DMS153 treated with DMSO at 0.1 percent for 48 hours (cell line): ENCODE measurements at regions not wholly inside any gene's neighbourhood (a gene's known extent, or its start where the extent isn't known, plus 50 kb on each side); places are given as distances from the start of the nearest gene placed in this dataset.
A peak's percentile ranks its signal among the peaks of the same experiment; 100 is the strongest.
"Not testable (repeated sequence)": the region's sequence is repeated elsewhere in the genome, so short reads cannot be mapped to it uniquely, and the experiment has no call there.

ENCODE experiments used
- DNase-seq: peaks from one replicate; lab custom pipeline; 2025; ENCODE audit not compliant: unreplicated experiment; lab: John Stamatoyannopoulos, UW

DNA sequence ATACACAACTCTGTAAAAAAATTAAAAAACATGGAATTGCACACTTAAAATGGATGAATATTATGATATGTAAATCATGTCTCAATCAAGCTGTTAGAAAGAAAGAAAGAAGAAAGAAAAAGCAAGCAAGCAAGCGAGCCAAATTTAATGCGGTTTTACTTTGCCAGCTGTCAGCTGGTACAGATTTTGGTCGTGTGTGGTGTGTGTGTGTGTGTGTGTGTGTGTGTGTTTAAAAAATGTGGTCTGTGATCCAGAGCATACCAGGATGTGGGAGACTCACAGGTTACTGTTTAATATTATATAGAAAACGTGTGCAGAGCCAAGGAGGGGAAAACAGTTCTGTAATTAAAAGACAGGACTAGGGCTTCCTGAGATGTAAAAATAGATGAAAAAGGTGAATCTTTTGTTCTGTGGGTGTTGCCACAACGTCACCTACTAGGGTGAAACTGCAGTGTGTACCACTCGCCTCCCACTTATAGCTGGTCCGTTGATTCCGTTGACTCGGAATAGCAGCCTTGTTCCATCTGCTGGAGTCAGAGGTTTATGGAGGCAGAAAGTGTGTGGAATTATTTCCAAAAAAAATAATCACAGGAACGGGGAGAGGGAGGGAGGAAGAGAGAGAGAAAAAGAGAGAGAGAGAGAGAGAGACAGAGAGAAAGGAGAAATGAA lies 197.7 kb downstream of the BCAS1 start:
- no peak for DNase-seq

DNA sequence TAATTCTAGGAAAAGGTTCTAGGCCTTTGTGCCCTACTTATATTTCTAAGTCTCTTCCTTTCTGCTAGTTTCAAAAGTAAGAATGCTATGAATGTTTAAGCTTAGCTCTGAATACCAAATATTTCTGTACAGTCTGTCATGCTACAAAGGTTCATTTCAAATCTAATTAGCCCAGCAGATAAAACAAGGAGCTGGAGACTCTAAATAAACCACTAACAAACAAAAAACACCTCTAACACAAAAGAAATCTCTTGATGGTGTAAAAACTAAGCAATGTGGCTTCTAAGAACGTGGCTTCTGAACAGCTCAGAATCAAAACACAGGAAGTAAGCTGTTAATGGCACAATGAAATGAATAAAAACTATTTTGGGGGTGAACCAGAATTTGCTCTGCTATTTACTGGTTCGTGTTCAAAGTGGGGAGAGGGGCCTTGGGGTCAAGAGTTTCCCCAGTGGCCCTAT lies 198.3 kb downstream of the BCAS1 start:
- DNase-seq, result no peak

DNA sequence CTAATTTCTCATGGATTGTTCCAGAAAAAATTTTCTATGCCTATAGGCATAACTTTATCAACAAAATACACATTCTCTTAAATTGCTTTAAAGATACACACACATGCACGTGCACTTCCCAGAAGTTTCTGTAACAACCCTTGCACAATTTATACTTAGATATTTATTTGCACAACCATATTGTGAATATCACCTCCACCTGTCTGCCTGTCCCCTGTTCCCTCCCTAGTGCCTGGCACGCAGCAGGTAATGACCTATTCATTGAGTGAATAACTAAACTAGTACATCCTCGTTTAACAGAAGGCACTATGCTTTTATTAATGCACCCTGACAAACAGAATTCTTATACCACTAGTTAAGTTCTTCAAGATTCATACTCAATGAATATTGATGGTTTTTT lies 198.9 kb downstream of the BCAS1 start:
- DNase-seq, result no peak

DNA sequence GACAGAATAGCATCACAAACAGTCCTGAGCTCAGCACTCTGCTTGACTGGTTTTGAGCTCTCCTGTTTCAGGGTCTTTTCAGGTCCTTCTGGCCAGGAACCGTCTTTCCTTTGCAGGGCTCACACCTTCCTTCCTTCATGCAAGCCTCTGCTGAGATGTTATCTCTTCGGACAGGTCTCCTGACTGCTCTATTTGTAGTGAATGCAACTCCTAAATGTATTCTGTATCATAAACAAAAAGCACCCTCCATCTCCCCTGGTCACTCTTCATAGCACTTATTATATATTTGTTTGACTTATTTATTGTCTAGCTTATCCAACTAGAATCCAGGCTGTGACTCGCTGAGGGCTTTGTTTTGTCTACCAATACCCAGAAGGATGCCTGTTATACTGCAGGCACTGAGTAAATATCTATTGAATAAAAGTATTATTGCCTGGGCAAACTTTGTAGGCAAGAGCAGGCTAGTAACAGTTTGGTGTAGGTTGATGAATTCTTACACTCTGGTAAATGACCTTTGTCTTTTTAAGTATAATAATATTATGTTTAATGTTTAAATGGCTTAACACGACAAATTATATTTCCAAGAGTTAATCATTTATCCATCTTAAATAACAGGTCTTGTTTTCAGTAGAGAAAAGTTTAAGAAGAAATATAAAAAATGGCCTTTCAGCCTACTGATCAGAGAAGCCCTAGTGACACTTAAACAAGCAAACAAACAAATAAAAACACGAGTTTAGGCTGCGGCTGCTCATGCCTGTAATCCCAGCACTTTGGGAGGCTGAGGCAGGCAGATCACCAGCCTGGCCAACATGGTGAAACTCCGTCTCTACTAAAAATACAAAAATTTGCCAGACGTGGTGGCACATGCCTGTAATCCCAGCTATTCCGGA lies 199.7 kb downstream of the BCAS1 start:
- DNase-seq, result peak; percentile 71

DNA sequence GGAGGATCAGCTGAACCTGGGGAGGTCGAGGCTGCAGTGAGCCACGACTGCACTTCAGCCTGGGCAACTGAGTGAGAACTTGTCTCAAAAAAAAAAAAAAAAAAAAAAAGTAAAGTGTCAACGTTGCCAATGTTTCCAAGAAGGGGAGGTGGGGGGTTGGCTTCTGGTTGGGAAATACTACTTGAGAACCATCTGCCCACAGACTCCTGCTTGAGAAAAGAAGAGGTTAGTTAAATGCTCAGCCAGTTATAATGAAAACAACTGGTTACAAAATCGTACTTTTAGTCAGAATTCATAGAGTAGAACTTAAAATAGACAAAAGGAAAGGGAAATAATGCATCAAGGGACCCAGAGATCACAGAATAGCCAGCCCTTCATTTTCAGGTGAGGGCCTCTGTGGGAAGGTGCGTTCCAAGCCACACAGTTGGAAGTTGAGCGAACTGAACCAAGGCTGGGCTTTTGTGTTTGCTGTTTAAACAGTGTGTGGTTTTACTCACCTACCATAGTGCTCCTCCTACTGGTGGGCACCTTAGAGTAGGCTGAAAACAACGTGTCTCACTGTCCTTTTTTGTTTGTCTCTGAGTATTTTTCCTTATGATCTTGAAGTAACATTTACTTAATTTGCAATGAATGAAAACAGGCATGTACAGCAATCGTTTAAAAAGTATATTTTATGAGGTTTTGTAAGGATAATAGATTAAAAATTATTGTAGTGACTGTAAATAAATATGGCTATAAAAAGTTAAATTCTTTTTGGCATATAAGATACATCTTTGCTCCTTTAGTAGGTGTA lies 200.7 kb downstream of the BCAS1 start:
- DNase-seq, result peak; percentile 77

DNA sequence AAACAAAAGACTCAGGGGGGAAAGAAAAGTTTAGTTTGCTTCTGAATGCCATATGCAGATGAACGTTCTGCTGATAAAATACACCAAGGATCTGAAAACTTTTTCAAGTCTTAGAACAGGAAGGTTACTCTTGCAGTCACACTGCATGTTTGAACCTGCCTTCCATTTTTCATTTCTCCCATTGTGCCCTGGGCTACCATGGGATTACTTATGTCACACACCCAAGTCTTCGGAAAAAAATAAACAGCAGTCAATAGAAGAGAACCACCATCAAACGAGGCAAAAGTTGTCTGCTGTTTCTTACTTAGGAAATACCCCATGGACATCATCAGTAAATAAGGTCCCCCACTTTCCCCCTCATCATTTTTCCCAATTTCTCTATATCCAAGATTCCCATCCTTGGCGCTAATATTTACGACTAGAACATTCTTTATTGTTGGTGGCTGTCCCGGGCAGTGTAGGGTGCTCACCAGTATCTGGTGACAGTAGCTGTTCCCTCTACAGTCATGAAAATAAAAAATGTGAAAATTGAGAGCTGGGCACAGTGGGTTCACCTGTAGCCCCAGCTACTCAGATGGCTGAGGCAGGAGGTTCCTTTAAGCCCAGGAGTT lies 202.5 kb downstream of the BCAS1 start:
- no peak for DNase-seq

DNA sequence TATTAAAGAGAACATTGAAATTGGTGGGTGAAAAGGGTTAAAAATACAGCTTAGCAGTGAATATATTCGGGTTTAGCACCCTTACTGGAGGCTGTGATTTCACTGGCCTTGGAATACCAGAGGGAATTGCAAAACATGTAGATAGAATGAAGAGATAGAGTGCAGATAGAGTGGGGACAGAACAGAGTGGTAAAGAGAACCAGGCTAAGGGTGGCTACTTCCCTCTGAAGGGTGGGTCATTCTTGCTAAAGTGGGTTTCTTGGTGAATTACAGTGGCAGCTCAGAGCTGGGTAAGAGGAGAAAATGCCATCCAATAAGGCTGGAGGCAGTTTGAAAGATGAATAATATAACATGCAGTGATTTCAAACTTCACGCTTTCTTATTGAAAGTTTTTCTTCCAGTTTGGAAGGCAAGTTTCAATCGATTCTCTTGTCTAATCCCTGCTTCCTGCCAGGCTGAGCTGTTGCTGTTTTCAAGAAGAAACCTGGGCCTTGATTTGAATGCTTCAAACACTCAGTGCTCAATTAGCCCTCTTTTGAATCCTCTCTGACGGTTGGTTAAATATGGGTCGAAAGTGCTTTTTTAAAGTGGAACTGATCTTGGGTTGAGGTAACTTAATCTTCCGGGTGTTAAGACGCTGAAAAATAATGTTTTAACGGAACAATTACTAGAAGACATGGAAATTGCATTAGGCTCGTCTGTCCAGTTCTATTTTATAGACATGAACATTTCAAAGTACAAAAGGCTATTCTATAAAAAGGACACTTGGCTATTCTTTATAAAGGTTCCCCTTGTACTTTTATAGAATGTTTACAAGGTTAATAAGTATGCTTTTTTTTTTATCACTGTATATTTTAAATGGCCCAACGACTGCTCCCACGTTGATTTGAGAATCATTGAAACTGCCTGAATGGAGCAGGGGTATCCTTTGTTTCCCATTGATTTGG lies 203.3 kb downstream of the BCAS1 start:
- no peak for DNase-seq

DNA sequence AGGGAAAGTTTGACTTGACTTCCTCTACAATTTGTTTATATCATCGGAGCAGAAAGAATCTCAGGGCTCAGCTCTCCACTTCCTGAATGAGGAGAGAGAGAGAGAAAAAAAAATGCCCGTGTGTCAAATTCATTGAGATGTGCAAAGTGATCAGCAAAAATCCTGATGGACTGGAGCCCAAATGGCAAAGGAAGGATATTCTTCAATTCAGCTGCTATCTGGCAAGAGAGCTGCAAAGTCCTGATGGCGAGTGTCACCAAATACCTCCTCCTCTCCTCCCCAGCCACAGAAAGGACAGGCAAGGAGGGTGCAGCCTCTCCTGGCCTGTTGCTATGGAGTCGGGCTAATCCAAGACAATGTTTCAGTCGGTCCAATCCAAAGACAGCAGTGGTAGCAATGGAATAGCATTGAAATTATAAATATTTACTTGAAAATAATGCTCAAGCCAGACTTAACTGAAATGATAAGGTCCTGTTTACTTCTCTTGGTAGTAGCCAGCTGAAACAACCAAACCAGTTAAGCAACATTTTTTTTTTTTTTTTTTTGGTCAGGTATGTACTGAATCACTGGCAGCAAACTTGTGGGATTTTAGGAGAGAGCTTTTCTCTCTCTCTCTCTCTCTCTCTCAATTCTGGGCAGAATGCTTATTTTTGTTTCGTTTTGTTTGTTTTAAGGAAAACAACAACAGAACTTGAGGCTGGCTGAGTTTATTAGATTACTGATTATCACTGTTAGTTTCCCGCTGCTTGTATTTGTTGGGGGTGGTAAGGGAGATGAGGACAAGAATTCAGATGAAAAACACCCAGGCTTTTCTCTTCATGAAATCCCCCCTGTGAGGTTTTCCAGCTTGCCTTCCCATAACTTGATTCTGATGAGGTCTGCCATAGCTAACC lies 204.2 kb downstream of the BCAS1 start:
- peak; percentile 24 for DNase-seq

DNA sequence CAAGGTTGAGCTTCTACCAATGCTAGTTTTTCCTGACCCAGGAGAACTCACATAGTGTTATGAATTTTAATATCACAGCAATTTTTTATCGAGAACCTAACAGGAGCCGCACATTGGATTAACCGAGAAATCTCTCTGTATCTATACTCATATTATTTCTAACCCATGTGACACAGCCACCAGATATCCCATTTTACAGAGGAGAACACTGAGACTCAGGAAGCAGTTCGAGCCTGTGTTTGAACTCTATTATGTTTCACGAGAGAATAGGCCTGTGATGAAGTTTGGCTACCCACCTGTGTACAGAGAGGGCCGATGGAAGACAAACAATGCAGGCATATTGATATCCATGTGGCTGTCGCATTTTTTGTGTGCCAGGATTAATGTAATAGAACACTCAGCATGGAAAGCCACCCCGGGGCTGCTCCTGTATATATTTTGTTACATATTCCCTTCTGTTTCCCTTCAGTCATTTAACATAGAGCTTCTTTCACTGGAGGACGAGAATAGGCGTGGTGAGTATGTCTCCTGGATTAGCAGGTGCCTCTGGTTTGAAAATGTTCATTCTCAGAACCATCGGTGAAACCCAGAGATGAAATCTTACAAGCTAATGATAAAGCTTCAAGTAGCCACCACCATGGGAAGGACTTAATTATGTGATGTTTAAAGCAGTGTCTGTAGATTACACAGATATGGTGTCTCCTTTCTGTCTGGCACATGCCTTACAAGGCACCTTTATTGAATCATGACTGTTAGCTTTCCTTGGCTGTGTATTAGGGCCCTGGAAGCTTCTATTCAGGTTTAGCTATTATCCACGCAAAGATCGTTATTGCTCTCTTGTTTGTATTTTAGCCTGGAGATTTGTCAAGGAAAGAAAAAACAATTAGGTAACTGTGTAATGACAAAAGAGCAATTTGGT lies 205.4 kb downstream of the BCAS1 start:
- DNase-seq, result not testable (repeated sequence)

DNA sequence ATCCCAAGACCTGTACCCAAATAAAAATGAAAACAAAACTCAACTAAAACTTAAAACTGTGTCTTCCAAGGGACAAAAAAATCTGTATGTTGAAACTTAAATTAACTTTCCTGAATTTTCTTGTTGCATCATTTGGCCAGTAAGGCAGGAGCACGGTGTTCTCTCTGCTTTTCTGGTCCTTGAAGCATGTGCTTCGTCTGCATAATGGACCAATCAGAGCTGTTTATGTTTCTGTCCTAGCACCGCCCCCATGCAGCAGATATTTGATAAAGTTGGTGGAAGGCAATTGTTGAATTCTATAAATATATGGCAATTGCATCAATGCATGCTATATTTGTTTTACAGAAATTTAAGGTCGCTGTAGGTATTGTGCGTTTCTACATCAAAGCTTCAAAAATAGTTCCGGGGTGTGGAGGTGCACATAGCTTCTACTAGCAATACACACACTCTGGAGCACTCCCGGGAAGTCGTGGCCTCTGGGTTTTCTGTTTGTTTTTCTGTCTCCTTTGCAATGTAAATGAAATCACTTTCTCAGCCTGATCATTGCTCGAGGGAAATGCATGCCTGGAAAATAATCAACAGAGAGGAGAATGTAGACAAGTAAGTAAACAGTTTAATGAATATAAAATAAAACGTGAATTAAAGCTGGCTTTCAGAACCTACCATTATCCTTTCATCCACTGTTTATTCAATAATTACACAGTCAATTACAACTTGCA lies 206.3 kb downstream of the BCAS1 start:
- DNase-seq, result peak; percentile 41

DNA sequence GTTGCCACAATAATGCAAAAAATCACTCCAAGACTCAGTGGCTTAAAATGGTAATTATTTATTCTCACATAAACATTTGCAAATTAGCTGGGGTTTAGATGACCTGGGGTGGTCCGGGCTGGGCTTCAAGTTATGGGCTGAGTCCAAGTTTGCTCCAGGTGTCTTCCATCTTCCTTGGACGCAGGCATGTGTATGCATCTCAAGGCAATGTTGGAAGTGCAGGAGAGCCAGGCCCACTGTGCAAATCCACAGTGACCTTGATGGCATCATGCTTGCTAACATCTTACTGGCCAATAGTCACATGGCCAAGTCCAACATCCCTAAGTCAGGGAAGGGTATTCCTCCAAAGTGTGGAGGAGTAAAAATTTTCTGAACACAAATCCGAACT lies 206.9 kb downstream of the BCAS1 start:
- not testable (repeated sequence) for DNase-seq

DNA sequence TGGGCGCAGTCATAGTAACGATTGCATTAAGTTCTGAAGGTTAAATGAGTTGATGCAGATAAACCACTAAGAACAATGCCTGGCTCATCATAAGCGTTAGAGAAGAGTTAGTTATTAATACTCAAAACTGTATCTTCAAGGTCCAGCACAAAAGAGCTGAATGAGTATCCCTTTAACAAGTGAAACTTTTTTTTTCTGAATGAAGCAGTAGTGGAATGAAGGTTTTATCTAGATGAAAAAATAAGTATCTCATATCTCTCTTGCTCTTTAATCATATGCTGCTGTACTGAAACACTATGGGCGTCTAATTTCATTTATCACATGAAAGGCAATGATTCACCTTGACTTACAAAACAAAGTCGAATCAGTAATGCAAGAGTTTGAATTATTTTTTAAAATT lies 207.4 kb downstream of the BCAS1 start:
- DNase-seq, result not testable (repeated sequence)

DNA sequence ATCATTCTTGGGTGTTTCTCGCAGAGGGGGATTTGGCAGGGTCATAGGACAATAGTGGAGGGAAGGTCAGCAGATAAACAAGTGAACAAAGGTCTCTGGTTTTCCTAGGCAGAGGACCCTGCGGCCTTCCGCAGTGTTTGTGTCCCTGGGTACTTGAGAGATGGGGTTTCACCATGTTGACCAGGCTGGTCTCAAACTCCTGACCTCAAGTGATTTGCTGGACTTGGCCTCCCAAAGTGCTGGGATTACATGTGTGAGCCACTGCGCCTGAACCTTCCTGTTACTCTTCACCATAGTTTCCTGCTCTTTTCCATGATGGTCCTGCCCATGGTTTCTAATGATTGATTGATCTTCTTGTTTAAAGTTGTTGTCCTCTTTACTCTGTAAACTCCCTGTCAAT lies 207.9 kb downstream of the BCAS1 start:
- DNase-seq, result not testable (repeated sequence)

DNA sequence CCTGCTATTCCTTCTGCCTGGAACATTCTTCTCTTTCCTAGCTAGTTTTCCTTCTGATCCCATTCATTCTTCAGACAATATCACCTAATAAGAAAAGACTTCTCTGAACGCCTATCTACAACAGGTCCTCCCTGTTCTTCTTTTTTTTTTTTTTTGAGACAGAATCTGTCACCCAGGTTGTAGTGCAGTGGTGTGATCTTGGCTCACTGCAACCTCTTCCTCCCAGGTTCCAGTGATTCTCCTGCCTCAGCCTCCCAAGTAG lies 208.3 kb downstream of the BCAS1 start:
- not testable (repeated sequence) for DNase-seq

DNA sequence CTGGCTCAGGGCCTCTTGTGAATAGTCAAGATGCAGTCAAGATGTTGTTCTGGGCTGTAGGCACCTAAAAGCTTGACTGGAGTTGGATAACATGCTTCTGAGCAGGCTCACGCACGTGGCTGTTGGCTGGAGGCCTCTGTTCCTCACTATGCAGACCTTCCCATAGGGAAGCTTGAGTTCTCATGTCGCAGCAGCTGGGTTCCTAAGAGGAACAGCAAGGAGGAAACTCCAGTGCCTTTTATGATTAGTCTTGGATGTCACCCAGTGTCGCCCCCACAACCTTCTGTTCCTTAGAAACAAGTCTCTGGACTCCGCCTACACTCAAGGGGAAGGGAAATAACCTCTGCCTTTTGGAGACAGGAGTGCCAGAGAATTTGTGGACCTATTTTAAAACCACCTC lies 210.7 kb downstream of the BCAS1 start:
- DNase-seq, result no peak

DNA sequence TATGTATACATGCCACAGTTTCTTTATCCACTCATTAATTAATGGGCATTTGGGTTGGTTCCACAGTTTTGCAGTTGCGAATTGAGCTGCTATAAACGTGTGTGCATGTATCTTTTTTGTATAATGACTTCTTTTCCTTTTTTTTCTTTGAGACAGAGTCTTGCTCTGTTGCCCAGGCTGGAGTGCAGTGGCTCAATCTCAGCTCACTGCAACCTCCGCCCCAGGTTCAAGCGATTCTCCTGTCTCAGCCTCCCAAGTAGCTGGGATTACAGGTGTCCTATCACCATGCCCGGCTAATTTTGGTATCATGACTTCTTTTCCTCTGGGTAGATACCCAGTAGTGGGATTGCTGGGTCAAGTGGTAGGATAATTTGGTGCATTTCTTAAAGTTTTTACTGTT lies 211.4 kb downstream of the BCAS1 start:
- DNase-seq, result not testable (repeated sequence)

DNA sequence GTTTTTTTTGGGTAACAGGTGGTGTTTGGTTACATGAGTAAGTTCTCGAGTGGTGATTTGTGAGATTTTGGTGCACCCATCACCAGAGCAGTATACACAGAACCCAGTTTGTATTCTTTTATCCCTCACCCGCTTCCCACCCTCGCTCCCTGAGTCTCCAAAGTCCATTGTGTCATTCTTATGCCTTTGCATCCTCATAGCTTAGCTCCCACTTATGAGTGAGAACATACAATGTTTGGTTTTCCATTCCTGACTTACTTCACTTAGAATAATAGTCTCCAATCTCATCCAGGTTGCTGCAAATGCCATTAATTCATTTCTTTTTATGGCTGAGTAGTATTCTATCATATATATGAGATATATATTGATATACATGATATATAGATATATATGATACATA lies 211.9 kb downstream of the BCAS1 start:
- not testable (repeated sequence) for DNase-seq
